HUES64 (cell line): ENCODE measurements at regions not wholly inside any gene's neighbourhood (a gene's known extent, or its start where the extent isn't known, plus 50 kb on each side); places are given as distances from the start of the nearest gene placed in this dataset.

Source experiments
- H3K27ac ChIP-seq: 2 replicates; pipeline ENCODE4 v1.7.0; 2013; ENCODE audit warnings: low read depth, low read length, inconsistent platforms
- H3K27me3 ChIP-seq: 2 replicates; pipeline ENCODE4 v1.6.1; 2013; ENCODE audit warnings: mild to moderate bottlenecking, low read length; ENCODE audit not compliant: insufficient read depth
- H3K36me3 ChIP-seq: 2 replicates; pipeline ENCODE4 v1.6.1; 2013; ENCODE audit warnings: mild to moderate bottlenecking, low read length; ENCODE audit not compliant: insufficient read depth
- H3K4me1 ChIP-seq: 2 replicates; pipeline ENCODE4 v1.6.1; 2013; ENCODE audit warnings: mild to moderate bottlenecking, low read length, moderate library complexity; ENCODE audit not compliant: insufficient read depth
- H3K4me3 ChIP-seq: 2 replicates; pipeline ENCODE4 v1.5.1; 2013; ENCODE audit warnings: mild to moderate bottlenecking, low read length, moderate library complexity
- H3K9ac ChIP-seq: 2 replicates; pipeline ENCODE4 v1.6.1; 2013; ENCODE audit warnings: mild to moderate bottlenecking, low read depth, low read length
- H3K9me3 ChIP-seq: 2 replicates; pipeline ENCODE4 v1.6.1; 2013; ENCODE audit warnings: low read depth, low read length; ENCODE audit not compliant: insufficient read depth
- WGBS: fragments of 150-250, 120-280 bp; methylation state at CpG from one replicate; pipeline ENCODE4 v1.1.7; 2013; ENCODE audit warnings: missing lambda C conversion rate; 5-methylcytosine and 5-hydroxymethylcytosine counted together

DNA sequence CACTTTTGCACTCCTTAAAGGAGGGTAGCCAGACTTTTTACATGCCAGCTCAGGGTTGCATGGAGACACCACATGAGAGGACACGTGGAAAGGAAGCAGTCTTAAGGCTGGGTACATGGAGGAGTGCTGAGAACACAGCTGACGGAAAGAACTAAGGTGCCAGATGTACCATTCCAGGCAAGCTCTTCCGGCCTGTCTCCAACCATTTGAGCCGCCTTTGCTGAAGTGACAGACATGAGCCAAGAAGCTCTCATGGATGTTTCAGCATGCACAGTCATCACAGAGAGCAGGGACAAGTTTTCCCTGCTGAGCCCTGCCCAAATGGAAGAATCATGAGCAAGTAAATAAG, 83.4 kb upstream of the BMP2K start:
- Histone ChIP-seq H3K27me3 (no peaks in the 10 kb centered on the region), H3K36me3 (no peaks in the 10 kb centered on the region), H3K4me3 (no peak overlapping the region), H3K27ac (no peak overlapping the region), H3K9me3 (no peaks in the 10 kb centered on the region), H3K4me1 (0 out of 2 replicates have a peak, but pooled peaks cover 3% of the 10 kb centered on the region), H3K9ac (no peak overlapping the region)
- WGBS, result 89% methylated on average over 4 of the region's 4 CpGs

DNA sequence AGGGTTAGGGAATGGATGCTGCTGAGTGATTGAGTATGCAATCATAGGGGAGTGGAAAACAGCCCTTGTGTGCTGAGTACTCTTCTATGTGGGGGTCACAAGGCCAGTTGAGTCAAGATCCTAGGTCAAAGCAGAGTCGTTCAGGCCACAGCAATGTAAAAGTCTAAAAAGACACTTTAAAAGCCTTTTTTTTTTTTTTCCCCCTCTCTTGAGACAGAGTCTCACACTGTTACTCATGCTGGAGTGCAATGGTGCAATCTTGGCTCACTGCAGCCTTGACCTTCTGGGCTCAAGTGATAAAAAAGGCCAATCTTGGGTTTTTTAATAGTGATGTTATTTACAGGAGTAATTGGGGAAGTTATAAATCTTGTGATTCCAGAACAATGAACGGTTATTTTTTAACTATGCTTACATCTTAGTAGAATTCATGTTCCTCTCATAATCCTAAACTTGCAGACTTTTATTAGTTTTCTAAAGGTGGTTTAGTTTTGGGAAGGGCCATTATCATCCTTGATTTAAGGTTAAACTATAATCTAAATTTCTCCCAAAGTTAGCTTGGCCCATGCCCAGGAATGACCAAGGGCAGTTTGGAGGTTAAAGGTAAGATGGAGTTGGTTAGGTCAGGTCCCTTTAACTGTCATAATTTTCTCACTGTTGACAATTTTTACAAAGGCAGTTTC, 82.2 kb upstream of the BMP2K start:
- no peaks in the 10 kb centered on the region for H3K27me3 ChIP-seq
- no peaks in the 10 kb centered on the region for H3K9me3 ChIP-seq
- no peak overlapping the region for H3K4me3 ChIP-seq
- H3K4me1 ChIP-seq, result 0 out of 2 replicates have a peak, but pooled peaks cover 3% of the 10 kb centered on the region
- no peak overlapping the region for H3K27ac ChIP-seq
- no peaks in the 10 kb centered on the region for H3K36me3 ChIP-seq
- WGBS, result 74% methylated on average over 1 of the region's 2 CpGs
- no peak overlapping the region for H3K9ac ChIP-seq

DNA sequence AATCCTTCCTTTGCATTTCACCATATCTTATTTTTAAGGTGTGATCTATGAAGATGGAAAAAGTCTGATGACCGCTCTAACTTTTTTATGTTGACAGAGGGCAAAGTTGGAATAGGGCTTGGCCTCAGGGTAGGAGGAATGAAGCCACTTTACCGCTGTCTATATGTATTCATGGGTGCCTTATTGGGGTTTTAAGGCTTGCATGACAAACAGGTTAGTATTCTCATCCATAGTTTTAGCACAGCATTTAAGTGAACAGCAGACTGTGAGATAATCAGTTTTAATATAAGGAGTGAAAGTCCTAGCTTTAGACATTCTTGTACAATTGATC, 81.7 kb upstream of the BMP2K start:
- H3K9me3 ChIP-seq, result no peaks in the 10 kb centered on the region
- no peak overlapping the region for H3K9ac ChIP-seq
- 93% methylated on average over 2 of the region's 2 CpGs for WGBS
- 0 out of 2 replicates have a peak, but pooled peaks cover 3% of the 10 kb centered on the region for H3K4me1 ChIP-seq
- H3K4me3 ChIP-seq, result no peak overlapping the region
- H3K36me3 ChIP-seq, result no peaks in the 10 kb centered on the region
- H3K27ac ChIP-seq, result no peak overlapping the region
- H3K27me3 ChIP-seq, result no peaks in the 10 kb centered on the region

DNA sequence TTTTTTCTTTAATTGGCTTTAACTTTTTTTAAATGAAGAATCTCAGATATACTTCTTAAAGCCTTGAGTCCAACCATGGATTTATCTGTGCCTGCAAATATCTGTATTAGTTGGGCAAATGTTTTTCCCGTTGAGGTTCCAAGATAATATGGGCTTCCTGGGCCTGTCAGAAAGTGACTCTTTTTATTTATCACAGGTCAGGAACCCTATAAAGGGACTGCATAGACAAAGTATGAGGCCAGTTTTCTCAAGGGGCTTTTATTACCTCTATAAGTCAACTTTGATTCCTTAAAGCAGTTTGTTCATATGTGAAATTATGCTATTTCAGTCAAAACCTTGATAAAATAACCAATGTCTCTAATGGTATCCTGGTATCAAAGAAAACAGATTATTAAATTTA, 80.2 kb upstream of the BMP2K start:
- H3K27ac ChIP-seq, result no peak overlapping the region
- no peaks in the 10 kb centered on the region for H3K36me3 ChIP-seq
- no peaks in the 10 kb centered on the region for H3K27me3 ChIP-seq
- H3K4me1 ChIP-seq, result 0 out of 2 replicates have a peak, but pooled peaks cover 3% of the 10 kb centered on the region
- H3K9ac ChIP-seq, result no peak overlapping the region
- H3K9me3 ChIP-seq, result no peaks in the 10 kb centered on the region
- no peak overlapping the region for H3K4me3 ChIP-seq
- WGBS, result 100% methylated on average over 1 of the region's 1 CpG

- no peak overlapping the region for H3K9ac ChIP-seq
- no peak overlapping the region for H3K27ac ChIP-seq
- H3K9me3 ChIP-seq, result no peaks in the 10 kb centered on the region
- H3K27me3 ChIP-seq, result no peaks in the 10 kb centered on the region
- no peaks in the 10 kb centered on the region for H3K36me3 ChIP-seq
- no peak overlapping the region for H3K4me3 ChIP-seq
- peaks cover 32% of the 10 kb centered on the region for H3K4me1 ChIP-seq
Observed at GRCh38 chr4:78703079-78703478, 73.1 kb upstream of the BMP2K start.

- no peaks in the 10 kb centered on the region for H3K27me3 ChIP-seq
- no peak overlapping the region for H3K27ac ChIP-seq
- H3K9me3 ChIP-seq, result no peaks in the 10 kb centered on the region
- no peaks in the 10 kb centered on the region for H3K36me3 ChIP-seq
- H3K4me3 ChIP-seq, result no peak overlapping the region
- no peak overlapping the region for H3K9ac ChIP-seq
- peaks cover 32% of the 10 kb centered on the region for H3K4me1 ChIP-seq
Observed at GRCh38 chr4:78704317-78704716, 71.8 kb upstream of the BMP2K start.

- WGBS, result 76% methylated on average over 3 of the region's 3 CpGs
- H3K4me3 ChIP-seq, result no peak overlapping the region
- no peaks in the 10 kb centered on the region for H3K27me3 ChIP-seq
- peaks cover 32% of the 10 kb centered on the region for H3K4me1 ChIP-seq
- H3K9ac ChIP-seq, result no peak overlapping the region
- H3K9me3 ChIP-seq, result no peaks in the 10 kb centered on the region
- H3K36me3 ChIP-seq, result no peaks in the 10 kb centered on the region
- H3K27ac ChIP-seq, result no peak overlapping the region
Observed at GRCh38 chr4:78704981-78705683, 71.0 kb upstream of the BMP2K start.

DNA sequence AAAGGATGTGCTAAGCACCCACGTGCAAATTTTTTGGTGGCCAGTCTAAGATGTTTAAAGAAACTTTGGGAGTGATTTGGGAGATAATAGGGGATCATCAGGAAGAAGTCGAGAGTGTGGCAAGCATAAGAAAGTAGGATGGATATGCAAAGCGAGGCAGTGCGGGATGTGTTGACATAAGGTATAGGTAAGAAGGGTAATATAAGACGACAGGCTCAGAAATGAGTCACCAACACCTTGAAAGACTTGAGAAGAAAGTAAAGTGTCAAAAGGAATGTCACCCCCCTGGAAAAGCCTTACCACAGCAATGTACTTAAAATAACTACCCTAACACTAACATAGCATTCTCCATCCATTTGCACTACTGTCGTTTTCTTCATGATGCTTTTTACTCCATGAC, 69.8 kb upstream of the BMP2K start:
- Histone ChIP-seq H3K9me3 (peaks cover 8% of the 10 kb centered on the region), H3K4me1 (peaks cover 32% of the 10 kb centered on the region), H3K36me3 (no peaks in the 10 kb centered on the region), H3K27ac (no peak overlapping the region), H3K27me3 (no peaks in the 10 kb centered on the region), H3K9ac (no peak overlapping the region), H3K4me3 (no peak overlapping the region)
- WGBS, result 14% methylated on average over 6 of the region's 6 CpGs

GRCh38 chr4:78707268-78707667, 68.9 kb upstream of the BMP2K start:
- 80% methylated on average over 1 of the region's 2 CpGs for WGBS
- H3K4me1 ChIP-seq, result peaks cover 32% of the 10 kb centered on the region
- peaks cover 8% of the 10 kb centered on the region for H3K9me3 ChIP-seq
- H3K27me3 ChIP-seq, result no peaks in the 10 kb centered on the region
- H3K9ac ChIP-seq, result no peak overlapping the region
- no peak overlapping the region for H3K4me3 ChIP-seq
- H3K27ac ChIP-seq, result no peak overlapping the region
- H3K36me3 ChIP-seq, result no peaks in the 10 kb centered on the region

- Histone ChIP-seq H3K36me3 (no peaks in the 10 kb centered on the region), H3K9ac (no peak overlapping the region), H3K4me1 (peaks cover 32% of the 10 kb centered on the region), H3K27ac (no peak overlapping the region), H3K4me3 (no peak overlapping the region), H3K9me3 (peaks cover 8% of the 10 kb centered on the region), H3K27me3 (no peaks in the 10 kb centered on the region)
- WGBS, result 63% methylated on average over 5 of the region's 5 CpGs
Observed at GRCh38 chr4:78707793-78708192, 68.4 kb upstream of the BMP2K start.

- H3K9ac ChIP-seq, result no peak overlapping the region
- no peaks in the 10 kb centered on the region for H3K27me3 ChIP-seq
- H3K4me3 ChIP-seq, result no peak overlapping the region
Observed at GRCh38 chr4:78710536-78710935, 65.6 kb upstream of the BMP2K start.

DNA sequence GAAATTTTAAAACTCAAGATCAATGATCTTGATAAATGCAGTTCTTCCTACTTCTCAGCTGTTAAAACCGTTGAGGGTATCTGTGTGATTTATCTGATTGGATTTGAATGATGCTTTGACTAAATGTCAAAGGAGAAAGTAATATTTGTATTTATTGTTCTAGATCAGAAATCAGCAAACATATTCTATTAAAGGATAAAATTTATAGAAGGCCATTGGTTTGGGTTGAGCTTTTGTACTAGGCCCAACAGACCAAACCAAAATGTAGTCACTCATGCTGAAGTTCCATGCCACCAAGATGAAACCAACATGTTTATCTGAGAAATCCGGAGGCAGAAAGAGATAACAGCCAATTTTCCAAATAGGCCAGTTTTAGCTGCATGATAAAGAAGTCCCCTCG, 64.5 kb upstream of the BMP2K start:
- WGBS, result 84% methylated on average over 3 of the region's 3 CpGs
- Histone ChIP-seq H3K27ac (no peak overlapping the region), H3K9me3 (peaks cover 8% of the 10 kb centered on the region), H3K9ac (no peak overlapping the region), H3K4me1 (peaks cover 11% of the 10 kb centered on the region), H3K36me3 (no peaks in the 10 kb centered on the region), H3K4me3 (no peak overlapping the region), H3K27me3 (no peaks in the 10 kb centered on the region)

More at GRCh38 chr4:78710536-78710935, 65.6 kb upstream of the BMP2K start:
- peaks cover 8% of the 10 kb centered on the region for H3K9me3 ChIP-seq
- no peaks in the 10 kb centered on the region for H3K36me3 ChIP-seq
- no peak overlapping the region for H3K27ac ChIP-seq
- H3K4me1 ChIP-seq, result peaks cover 22% of the 10 kb centered on the region
